Adrenal gland (tissue), 9 donors: ENCODE measurements at regions not wholly inside any gene's neighbourhood (a gene's known extent, or its start where the extent isn't known, plus 50 kb on each side); places are given as distances from the start of the nearest gene placed in this dataset.

Experiments
- DNase-seq, 7 donors: peaks; one replicate each; pipeline ENCODE4 v3.0.0-alpha.2; 2019 to 2020
- H3K27ac ChIP-seq, 5 donors: fragments of 200-600 bp; sonication (generic) in 4 of 5; 1 replicate in 3 of 5; 2 replicates in 2 of 5; pipeline versions ENCODE4 v1.5.1 to v1.8.0; 2016 to 2020; ENCODE audit warnings: mild to moderate bottlenecking in 1 of 5
- H3K27me3 ChIP-seq: fragments of 200-600 bp; 2 replicates; pipeline ENCODE4 v1.8.0; 2021
- H3K36me3 ChIP-seq, 2 donors: fragments of 200-600 bp; replicated peaks in 1 of 2; 1 replicate in 1 of 2; 2 replicates in 1 of 2; pipeline versions ENCODE4 v1.5.1 to v1.8.0; 2018 to 2022
- H3K4me1 ChIP-seq, 2 donors: fragments of 200-600 bp; replicated peaks in 1 of 2; 1 replicate in 1 of 2; 2 replicates in 1 of 2; pipeline versions ENCODE4 v1.5.1 to v1.8.0; 2018 to 2021
- H3K4me3 ChIP-seq, 4 donors: fragments of 200-600 bp; sonication (generic) in 3 of 4; one replicate each; pipeline ENCODE4 v1.5.1; 2016 to 2018
- H3K9me3 ChIP-seq, 3 donors: fragments of 200-600 bp; sonication (generic) in 1 of 3; replicated peaks in 1 of 3; 1 replicate in 2 of 3; 2 replicates in 1 of 3; pipeline versions ENCODE4 v1.5.1 to v1.8.0; 2016 to 2021
- CTCF ChIP-seq, 6 experiments: fragments of 450-650 bp in 4 of 6; fragments of 200-600 bp in 2 of 6; sonication (generic) in 1 of 6; IDR thresholded peaks; 1 replicate in 5 of 6; 2 replicates in 1 of 6; pipeline versions ENCODE4 v1.5.1 to v1.8.0; 2016 to 2021; ENCODE audit warnings: antibody characterized with exemption in 6 of 6, mild to moderate bottlenecking in 2 of 6, moderate library complexity in 1 of 6
- POLR2A ChIP-seq, 2 donors: fragments of 450-650 bp; IDR thresholded peaks; one replicate each; pipeline ENCODE4 v1.6.1; 2017; ENCODE audit warnings: antibody characterized with exemption in 2 of 2, mild to moderate bottlenecking in 2 of 2, moderate library complexity in 1 of 2
- WGBS, 4 donors: extraction: QIAGEN DNeasy Blood & Tissue Kit in 2 of 4; methylation state at CpG; one replicate each; pipeline versions ENCODE4 v1.1.5 to v1.1.7; 2013 to 2017; 5-methylcytosine and 5-hydroxymethylcytosine counted together
- intact Hi-C, 2 donors: fragments of 100-400 bp; cut with DNase I; formaldehyde crosslinking; loops; one replicate each; pipeline versions ENCODE4 v1.14.1 to v1.15.0; 2022 to 2023
- donor health status: healthy with polysubstance abuse.
- donor health status: Bipolar disorder and iron deficiency.
- donor health status: DM: yes; HTN: yes; CAD: no.
- donor health status: DM: no; HTN: no; CAD: no.
- donor health status: DM: no; HTN: no; CAD: no.

- TF ChIP-seq CTCF (IDR thresholded peaks at IDR 0.05), result no peak
- TF ChIP-seq POLR2A (IDR thresholded peaks at IDR 0.05), result no peak
- Histone ChIP-seq H3K36me3 (no peaks in the 10 kb centered on the region), H3K27me3 (no peaks in the 10 kb centered on the region), H3K4me1 (peaks cover 0 to 6% of the 10 kb centered on the region in 2 donors), H3K9me3 (no peaks in the 10 kb centered on the region), H3K4me3 (no peak overlapping the region), H3K27ac (no peak overlapping the region)
- 33 to 46% (median 42%) methylated on average over 2 of the region's 2 CpGs for WGBS, 4 donors
- intact Hi-C loops, result no loop called here
- DNase-seq, result peak in 3 of 7 donors; percentile 31 to 60 (median 31)
Measured at GRCh38 chr5:10133830-10134229, 115.9 kb downstream of the ATPSCKMT start.

GRCh38 chr5:10130881-10131280, 118.8 kb downstream of the ATPSCKMT start:
- DNase-seq, result peak in 6 of 7 donors; percentile 55 to 84 (median 70)

GRCh38 chr5:10126900-10127299, 122.8 kb downstream of the ATPSCKMT start:
- 96 to 100% (median 98%) methylated on average over 2 to 6 of the region's 6 CpGs for WGBS, 4 donors
- Histone ChIP-seq H3K27me3 (no peaks in the 10 kb centered on the region), H3K9me3 (no peaks in the 10 kb centered on the region), H3K36me3 (no peaks in the 10 kb centered on the region), H3K27ac (no peak overlapping the region), H3K4me3 (no peak overlapping the region), H3K4me1 (peaks cover 0 to 6% of the 10 kb centered on the region in 2 donors)
- no peak for DNase-seq
- TF ChIP-seq POLR2A (IDR thresholded peaks at IDR 0.05) (no peak), CTCF (IDR thresholded peaks at IDR 0.05) (no peak)
- intact Hi-C loops, result no loop called here

More at GRCh38 chr5:10130881-10131280, 118.8 kb downstream of the ATPSCKMT start:
- intact Hi-C loops, result no loop called here
- peaks cover 0 to 6% of the 10 kb centered on the region in 2 donors for H3K4me1 ChIP-seq
- no peak overlapping the region for H3K27ac ChIP-seq
- H3K36me3 ChIP-seq, result no peaks in the 10 kb centered on the region
- WGBS, 4 donors, result 7 to 27% (median 19%) methylated on average over 1 to 3 of the region's 3 CpGs
- no peak overlapping the region for H3K4me3 ChIP-seq
- no peaks in the 10 kb centered on the region for H3K9me3 ChIP-seq
- H3K27me3 ChIP-seq, result no peaks in the 10 kb centered on the region
- TF ChIP-seq CTCF (IDR thresholded peaks at IDR 0.05), result no peak
- no peak for TF ChIP-seq POLR2A (IDR thresholded peaks at IDR 0.05)

- H3K27ac ChIP-seq, result no peak overlapping the region
- WGBS, 4 donors, result 93 to 98% (median 94%) methylated on average over 8 to 9 of the region's 9 CpGs
- no peaks in the 10 kb centered on the region for H3K36me3 ChIP-seq
- no peaks in the 10 kb centered on the region for H3K27me3 ChIP-seq
- no peak for TF ChIP-seq CTCF (IDR thresholded peaks at IDR 0.05)
- TF ChIP-seq POLR2A (IDR thresholded peaks at IDR 0.05), result no peak
- DNase-seq, result no peak
- H3K4me3 ChIP-seq, result no peak overlapping the region
- intact Hi-C loops, result no loop called here
- H3K9me3 ChIP-seq, result no peaks in the 10 kb centered on the region
- H3K4me1 ChIP-seq, result no peaks in the 10 kb centered on the region
Measured at GRCh38 chr5:10125116-10125515, 124.6 kb downstream of the ATPSCKMT start.
